ENCODE measurements at regions not wholly inside any gene's neighbourhood (a gene's known extent, or its start where the extent isn't known, plus 50 kb on each side); places are given as distances from the start of the nearest gene placed in this dataset.

DNA sequence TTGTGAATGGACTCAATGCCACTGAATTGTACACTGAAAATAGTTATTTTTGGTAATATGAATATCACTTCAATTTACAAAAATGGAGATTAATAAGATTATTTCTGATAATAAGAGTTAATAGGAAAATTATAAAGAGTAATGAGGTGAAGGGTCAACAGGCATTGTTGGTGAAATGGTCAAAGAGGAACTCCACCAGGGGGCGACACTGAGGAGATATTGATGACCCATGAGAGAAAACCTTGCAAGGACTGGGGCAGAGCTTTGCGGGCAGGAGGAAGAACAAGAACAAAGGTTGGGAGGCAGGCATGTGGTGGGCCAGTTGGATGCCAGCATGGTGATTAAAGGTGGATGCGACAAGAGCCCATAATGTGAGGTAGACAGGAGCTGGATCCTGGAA, 74.0 kb upstream of the XYLT1 start:
- ATAC-seq (no peak), DNase-seq (no peak)
- Histone ChIP-seq H3K36me3 (no peaks in the 10 kb centered on the region), H3K9me3 (no peaks in the 10 kb centered on the region), H3K27me3 (no peaks in the 10 kb centered on the region), H3K4me3 (no peak overlapping the region), H3K27ac (no peak overlapping the region), H3K4me1 (no peaks in the 10 kb centered on the region)
- TF ChIP-seq, protein P1, sequence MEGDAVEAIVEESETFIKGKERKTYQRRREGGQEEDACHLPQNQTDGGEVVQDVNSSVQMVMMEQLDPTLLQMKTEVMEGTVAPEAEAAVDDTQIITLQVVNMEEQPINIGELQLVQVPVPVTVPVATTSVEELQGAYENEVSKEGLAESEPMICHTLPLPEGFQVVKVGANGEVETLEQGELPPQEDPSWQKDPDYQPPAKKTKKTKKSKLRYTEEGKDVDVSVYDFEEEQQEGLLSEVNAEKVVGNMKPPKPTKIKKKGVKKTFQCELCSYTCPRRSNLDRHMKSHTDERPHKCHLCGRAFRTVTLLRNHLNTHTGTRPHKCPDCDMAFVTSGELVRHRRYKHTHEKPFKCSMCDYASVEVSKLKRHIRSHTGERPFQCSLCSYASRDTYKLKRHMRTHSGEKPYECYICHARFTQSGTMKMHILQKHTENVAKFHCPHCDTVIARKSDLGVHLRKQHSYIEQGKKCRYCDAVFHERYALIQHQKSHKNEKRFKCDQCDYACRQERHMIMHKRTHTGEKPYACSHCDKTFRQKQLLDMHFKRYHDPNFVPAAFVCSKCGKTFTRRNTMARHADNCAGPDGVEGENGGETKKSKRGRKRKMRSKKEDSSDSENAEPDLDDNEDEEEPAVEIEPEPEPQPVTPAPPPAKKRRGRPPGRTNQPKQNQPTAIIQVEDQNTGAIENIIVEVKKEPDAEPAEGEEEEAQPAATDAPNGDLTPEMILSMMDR (IDR thresholded peaks at IDR 0.05): no peak
- intact Hi-C loops (cut with DNase I): no loop called here

DNA sequence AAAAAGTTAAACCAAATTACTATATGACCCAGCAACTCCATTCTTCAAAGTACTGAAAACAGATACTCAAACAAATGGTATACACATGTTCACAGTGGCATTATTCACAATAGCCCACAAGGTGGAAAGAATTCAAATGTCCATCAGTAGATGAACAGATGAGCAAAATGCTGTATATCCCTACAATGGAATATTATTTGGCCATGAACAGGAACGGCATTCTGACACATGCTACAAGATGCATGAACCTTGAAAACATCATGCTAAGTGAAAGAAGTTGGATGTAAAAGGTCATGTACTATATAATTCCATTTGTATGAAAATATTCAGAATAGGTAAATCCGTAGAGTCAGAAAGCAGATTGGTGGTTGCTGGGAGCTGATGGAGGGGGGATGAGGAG, 73.5 kb upstream of the XYLT1 start:
- TF ChIP-seq, protein P1 (IDR thresholded peaks at IDR 0.05): no peak
- intact Hi-C loops (cut with DNase I): no loop called here

DNA sequence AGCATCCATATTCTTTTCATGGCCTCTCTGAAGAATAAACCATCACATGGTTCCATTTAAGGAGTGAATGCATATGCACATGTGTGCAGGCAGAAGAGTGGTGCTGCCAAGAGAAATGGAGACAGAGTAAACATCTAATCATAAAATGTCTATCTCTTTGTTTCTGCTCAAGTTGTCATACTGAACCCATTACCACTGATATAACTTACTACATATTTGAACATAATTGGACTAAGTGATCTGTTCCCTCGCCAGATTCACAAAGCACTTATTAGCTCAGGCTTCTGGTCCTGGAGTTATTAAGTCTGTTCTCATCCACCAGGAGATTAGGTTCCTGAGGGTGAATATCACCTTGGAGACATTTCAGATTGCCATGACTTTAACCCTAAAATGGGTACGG, 72.3 kb upstream of the XYLT1 start:
- H3K4me3 ChIP-seq: no peak overlapping the region
- no peaks in the 10 kb centered on the region for H3K36me3 ChIP-seq
- H3K27me3 ChIP-seq: no peaks in the 10 kb centered on the region
- ATAC-seq (no peak), DNase-seq (no peak)
- TF ChIP-seq, protein P1 (IDR thresholded peaks at IDR 0.05): no peak
- no peak overlapping the region for H3K27ac ChIP-seq
- H3K4me1 ChIP-seq: no peaks in the 10 kb centered on the region
- intact Hi-C loops (cut with DNase I): no loop called here
- H3K9me3 ChIP-seq: no peaks in the 10 kb centered on the region

More for the DNA sequence above, 73.5 kb upstream of the XYLT1 start:
- no peak overlapping the region for H3K27ac ChIP-seq
- H3K4me1 ChIP-seq: no peaks in the 10 kb centered on the region
- H3K9me3 ChIP-seq: no peaks in the 10 kb centered on the region
- no peaks in the 10 kb centered on the region for H3K27me3 ChIP-seq
- H3K36me3 ChIP-seq: no peaks in the 10 kb centered on the region
- no peak for DNase-seq
- ATAC-seq: no peak
- no peak overlapping the region for H3K4me3 ChIP-seq

DNA sequence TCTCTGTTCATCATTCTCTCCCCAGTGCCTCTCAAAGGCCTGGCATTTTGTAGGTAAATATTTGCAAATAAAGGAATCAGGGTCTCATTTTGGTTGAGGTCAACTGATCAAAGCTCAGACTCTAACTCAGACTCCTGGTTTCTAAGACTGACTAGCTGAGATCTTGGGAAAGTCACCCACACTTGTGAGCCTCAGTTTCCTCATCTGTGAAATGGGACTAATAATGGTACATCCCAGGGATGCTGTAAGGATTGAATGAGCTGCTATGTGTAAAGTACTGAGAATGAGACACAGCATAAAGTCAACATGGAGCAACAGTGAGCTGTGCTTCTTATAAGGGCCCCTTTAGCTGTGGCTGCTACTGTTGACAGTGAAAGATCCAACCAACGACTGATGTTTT, 70.6 kb upstream of the XYLT1 start:
- TF ChIP-seq, protein P1 (IDR thresholded peaks at IDR 0.05): no peak
- Histone ChIP-seq H3K36me3 (no peaks in the 10 kb centered on the region), H3K27ac (no peak overlapping the region), H3K27me3 (peaks cover 0 to 3% of the 10 kb centered on the region in 2 donors), H3K4me3 (no peak overlapping the region), H3K9me3 (no peaks in the 10 kb centered on the region), H3K4me1 (no peaks in the 10 kb centered on the region)
- ATAC-seq (no peak), DNase-seq (no peak)
- intact Hi-C loops (cut with DNase I): no loop called here

DNA sequence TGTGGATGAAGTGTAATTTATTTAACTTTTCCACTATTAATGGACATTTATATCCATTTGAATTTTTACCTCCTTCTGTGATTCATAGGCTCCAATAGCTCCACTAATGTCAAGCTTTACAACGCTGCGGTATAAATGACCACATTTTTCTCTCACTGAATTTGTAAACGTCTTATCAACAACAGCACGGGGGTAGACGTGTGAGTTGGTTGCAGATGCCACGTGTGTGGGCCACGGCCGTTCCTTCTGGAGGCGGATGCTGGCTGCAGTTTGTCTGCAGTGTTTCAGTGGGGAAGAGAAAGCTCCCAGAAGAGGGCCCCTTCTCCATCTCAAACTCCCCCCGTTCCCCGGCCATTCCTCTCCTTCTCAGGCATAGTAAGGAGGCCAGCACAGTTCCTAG, 68.2 kb upstream of the XYLT1 start:
- TF ChIP-seq, protein P1 (IDR thresholded peaks at IDR 0.05): no peak
- no peak for DNase-seq
- H3K4me3 ChIP-seq: no peak overlapping the region
- H3K4me1 ChIP-seq: no peaks in the 10 kb centered on the region
- peaks cover 0 to 12% of the 10 kb centered on the region in 2 donors for H3K27me3 ChIP-seq
- H3K36me3 ChIP-seq: no peaks in the 10 kb centered on the region
- intact Hi-C loops (cut with DNase I): no loop called here
- no peaks in the 10 kb centered on the region for H3K9me3 ChIP-seq
- ATAC-seq: no peak
- H3K27ac ChIP-seq: no peak overlapping the region

Measured in left lung (tissue), 4 donors.